ENCODE measurements at regions not wholly inside any gene's neighbourhood (a gene's known extent, or its start where the extent isn't known, plus 50 kb on each side); places are given as distances from the start of the nearest gene placed in this dataset.

- no peaks in the 10 kb centered on the region for H3K9me3 Mint-ChIP-seq
- H3K27me3 Mint-ChIP-seq: peaks cover 25 to 43% of the 10 kb centered on the region in 2 donors
- ATAC-seq (replicated peaks): no peak
- H3K4me3 Mint-ChIP-seq: no peak overlapping the region
- H3K36me3 Mint-ChIP-seq (ENCODE audit: insufficient read depth): no peaks in the 10 kb centered on the region
- H3K27ac Mint-ChIP-seq: no peak overlapping the region
- no peak for DNase-seq
- no peaks in the 10 kb centered on the region for H3K4me1 Mint-ChIP-seq (ENCODE audit: low read depth in 2 of 2)
Observed at GRCh38 chr2:126790987-126791780, 107.5 kb upstream of the TEX51 start.

- Mint-ChIP-seq H3K27me3 (peaks cover 31 to 48% of the 10 kb centered on the region in 2 donors), H3K9me3 (no peaks in the 10 kb centered on the region), H3K4me3 (no peak overlapping the region), H3K36me3 (ENCODE audit: insufficient read depth) (no peaks in the 10 kb centered on the region), H3K4me1 (ENCODE audit: low read depth in 2 of 2) (no peaks in the 10 kb centered on the region), H3K27ac (no peak overlapping the region)
- ATAC-seq (replicated peaks) (no peak), DNase-seq (no peak)
Observed at GRCh38 chr2:126792186-126792585, 106.5 kb upstream of the TEX51 start.

DNA sequence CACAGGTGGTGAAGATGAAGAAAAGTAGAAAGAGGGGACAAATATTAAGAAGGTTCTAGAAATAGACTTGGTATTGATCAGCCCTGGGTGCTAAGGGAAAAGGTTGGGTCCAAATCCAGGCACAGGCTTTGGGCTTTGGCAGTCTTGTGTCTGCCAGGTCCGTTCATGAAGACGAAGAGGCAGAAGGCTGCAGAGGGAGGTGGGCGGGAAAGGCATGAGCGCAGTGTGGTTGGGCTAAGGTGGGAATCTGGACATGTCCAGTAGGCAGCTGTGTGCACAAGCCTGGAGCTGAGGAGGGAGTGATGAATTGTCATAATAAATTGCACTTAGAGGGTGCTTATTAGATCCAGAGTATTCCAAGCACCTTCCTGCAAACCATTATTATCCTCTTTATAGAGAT, 105.7 kb upstream of the TEX51 start:
- Mint-ChIP-seq H3K27ac (no peak overlapping the region), H3K27me3 (peaks cover 37 to 56% of the 10 kb centered on the region in 2 donors), H3K4me3 (no peak overlapping the region), H3K9me3 (no peaks in the 10 kb centered on the region), H3K4me1 (ENCODE audit: low read depth in 2 of 2) (no peaks in the 10 kb centered on the region), H3K36me3 (ENCODE audit: insufficient read depth) (no peaks in the 10 kb centered on the region)
- no peak for ATAC-seq (replicated peaks)
- no peak for DNase-seq

DNA sequence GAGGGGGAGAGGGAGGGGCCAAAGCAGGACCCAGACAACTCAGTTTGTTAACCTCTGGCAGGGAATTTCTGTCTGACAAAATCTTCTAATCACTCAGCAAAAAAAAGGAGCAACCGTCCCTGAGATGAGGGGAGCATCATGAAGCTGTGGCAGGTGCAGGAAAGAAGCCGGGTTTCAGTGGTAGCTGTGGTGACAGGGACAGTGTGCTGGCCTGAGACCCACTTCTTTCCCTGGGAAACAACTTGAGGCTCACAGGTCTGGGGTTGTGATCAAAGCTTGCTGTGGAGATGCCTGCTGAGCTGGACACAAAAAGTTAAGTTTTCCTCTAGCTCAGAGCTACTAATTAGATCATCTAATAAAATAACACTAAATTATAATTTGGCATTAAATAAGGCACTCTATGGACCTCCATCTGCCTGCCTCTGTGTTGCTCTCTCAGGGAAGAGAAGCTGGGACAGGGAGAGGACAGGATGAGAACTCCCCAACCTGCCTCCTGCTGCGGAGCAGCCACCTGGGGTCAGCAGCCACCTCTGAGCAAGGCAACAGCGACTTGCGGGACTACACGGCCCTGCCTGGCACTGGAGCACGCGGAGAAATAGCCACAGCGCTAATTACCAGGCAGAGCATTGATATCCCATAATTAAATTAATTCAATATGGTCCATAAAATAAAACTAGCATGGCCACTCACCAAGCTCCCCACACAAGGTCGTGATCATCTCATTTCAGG, 104.6 kb upstream of the TEX51 start:
- no peak for DNase-seq
- no peaks in the 10 kb centered on the region for H3K9me3 Mint-ChIP-seq

GRCh38 chr2:126795656-126796055, 103.0 kb upstream of the TEX51 start:
- Mint-ChIP-seq H3K27ac (no peak overlapping the region), H3K9me3 (no peaks in the 10 kb centered on the region), H3K27me3 (peaks cover 43 to 73% of the 10 kb centered on the region in 2 donors), H3K4me1 (ENCODE audit: low read depth in 2 of 2) (no peaks in the 10 kb centered on the region), H3K4me3 (no peak overlapping the region), H3K36me3 (ENCODE audit: insufficient read depth) (no peaks in the 10 kb centered on the region)
- no peak for DNase-seq
- ATAC-seq (replicated peaks): no peak

More for the DNA sequence above, 104.6 kb upstream of the TEX51 start:
- H3K27ac Mint-ChIP-seq: no peak overlapping the region
- H3K27me3 Mint-ChIP-seq: peaks cover 40 to 67% of the 10 kb centered on the region in 2 donors
- H3K36me3 Mint-ChIP-seq (ENCODE audit: insufficient read depth): no peaks in the 10 kb centered on the region
- no peak overlapping the region for H3K4me3 Mint-ChIP-seq
- H3K4me1 Mint-ChIP-seq (ENCODE audit: low read depth in 2 of 2): no peaks in the 10 kb centered on the region
- no peak for ATAC-seq (replicated peaks)

DNA sequence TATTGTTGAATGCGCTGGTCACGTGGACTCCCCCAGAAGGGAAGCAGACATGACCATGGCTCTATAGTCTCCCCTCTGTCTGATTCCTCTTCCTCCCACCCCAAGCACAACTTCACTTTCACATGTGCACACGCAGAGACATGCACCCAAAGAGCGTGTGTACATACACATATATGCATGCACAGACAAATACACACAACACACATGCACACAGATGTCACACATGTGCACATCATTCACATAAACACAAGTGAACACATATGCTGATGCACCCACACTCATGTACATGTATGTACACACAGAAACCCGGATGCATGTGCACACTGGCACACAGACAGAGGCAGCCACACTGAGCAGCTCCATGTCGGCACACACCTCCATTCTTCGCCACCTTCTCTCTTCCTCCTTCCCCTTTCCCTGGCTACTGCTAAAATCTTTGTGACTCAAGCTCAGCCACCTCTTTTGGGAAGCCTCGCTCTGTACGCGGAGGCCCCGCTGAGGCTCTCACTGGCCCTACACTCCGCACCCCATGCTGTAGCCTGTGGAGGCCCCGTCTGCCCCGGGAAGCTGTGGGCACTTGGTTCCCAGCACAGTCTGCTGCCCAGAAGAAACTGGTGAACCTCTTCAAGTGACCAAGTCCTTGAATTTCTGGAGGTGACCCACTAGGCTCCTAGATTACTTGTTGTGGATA, 101.6 kb upstream of the TEX51 start:
- H3K36me3 Mint-ChIP-seq (ENCODE audit: insufficient read depth): no peaks in the 10 kb centered on the region
- no peak for DNase-seq
- no peaks in the 10 kb centered on the region for H3K9me3 Mint-ChIP-seq
- no peaks in the 10 kb centered on the region for H3K4me1 Mint-ChIP-seq (ENCODE audit: low read depth in 2 of 2)
- no peak overlapping the region for H3K4me3 Mint-ChIP-seq
- no peak overlapping the region for H3K27ac Mint-ChIP-seq
- ATAC-seq (replicated peaks): no peak
- H3K27me3 Mint-ChIP-seq: peaks cover 42 to 60% of the 10 kb centered on the region in 2 donors

GRCh38 chr2:126797622-126798275, 100.9 kb upstream of the TEX51 start:
- no peak overlapping the region for H3K27ac Mint-ChIP-seq
- H3K36me3 Mint-ChIP-seq (ENCODE audit: insufficient read depth): no peaks in the 10 kb centered on the region

GRCh38 chr2:126798276-126799140, 100.2 kb upstream of the TEX51 start:
- H3K9me3 Mint-ChIP-seq: no peaks in the 10 kb centered on the region
- no peaks in the 10 kb centered on the region for H3K36me3 Mint-ChIP-seq (ENCODE audit: insufficient read depth)
- H3K27ac Mint-ChIP-seq: no peak overlapping the region
- peaks cover 31 to 46% of the 10 kb centered on the region in 2 donors for H3K27me3 Mint-ChIP-seq
- no peaks in the 10 kb centered on the region for H3K4me1 Mint-ChIP-seq (ENCODE audit: low read depth in 2 of 2)
- ATAC-seq (replicated peaks): no peak
- H3K4me3 Mint-ChIP-seq: no peak overlapping the region
- no peak for DNase-seq

More at GRCh38 chr2:126797622-126798275, 100.9 kb upstream of the TEX51 start:
- peaks cover 39 to 53% of the 10 kb centered on the region in 2 donors for H3K27me3 Mint-ChIP-seq
- no peaks in the 10 kb centered on the region for H3K4me1 Mint-ChIP-seq (ENCODE audit: low read depth in 2 of 2)
- H3K9me3 Mint-ChIP-seq: no peaks in the 10 kb centered on the region
- DNase-seq (no peak), ATAC-seq (replicated peaks) (no peak)
- H3K4me3 Mint-ChIP-seq: no peak overlapping the region

- no peak for ATAC-seq (replicated peaks)
- Mint-ChIP-seq H3K4me1 (ENCODE audit: low read depth in 2 of 2) (no peaks in the 10 kb centered on the region), H3K27me3 (peaks cover 29 to 47% of the 10 kb centered on the region in 2 donors), H3K27ac (no peak overlapping the region), H3K9me3 (no peaks in the 10 kb centered on the region), H3K36me3 (ENCODE audit: insufficient read depth) (no peaks in the 10 kb centered on the region), H3K4me3 (no peak overlapping the region)
- no peak for DNase-seq
Observed at GRCh38 chr2:126799301-126799700, 99.4 kb upstream of the TEX51 start.

DNA sequence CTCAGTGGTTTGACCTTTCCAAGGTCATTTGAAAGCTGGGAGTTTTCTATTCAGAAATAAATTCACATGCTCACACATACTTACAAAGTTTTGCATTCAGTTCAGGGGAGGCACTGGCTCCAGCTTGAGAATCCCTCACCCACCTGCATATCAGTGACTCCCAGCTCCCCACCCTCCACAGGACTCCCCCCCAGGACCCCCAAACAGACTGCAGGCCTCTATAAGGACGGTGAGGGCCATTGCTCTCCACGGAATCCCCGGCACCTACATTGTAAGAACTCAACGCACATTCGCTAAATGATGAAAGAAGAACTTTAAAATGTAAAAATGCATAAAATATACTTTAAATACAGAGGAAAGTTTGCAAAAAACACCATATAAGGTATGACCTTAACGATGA, 97.2 kb upstream of the TEX51 start:
- ATAC-seq (replicated peaks) (no peak), DNase-seq (no peak)
- Mint-ChIP-seq H3K4me1 (ENCODE audit: low read depth in 2 of 2) (no peaks in the 10 kb centered on the region), H3K27ac (no peak overlapping the region), H3K4me3 (no peak overlapping the region), H3K27me3 (peaks cover 24 to 39% of the 10 kb centered on the region in 2 donors), H3K9me3 (no peaks in the 10 kb centered on the region), H3K36me3 (ENCODE audit: insufficient read depth) (no peaks in the 10 kb centered on the region)

GRCh38 chr2:126802316-126802715, 96.4 kb upstream of the TEX51 start:
- Mint-ChIP-seq H3K4me3 (no peak overlapping the region), H3K9me3 (peaks cover 0 to 4% of the 10 kb centered on the region in 2 donors), H3K36me3 (ENCODE audit: insufficient read depth) (no peaks in the 10 kb centered on the region), H3K4me1 (ENCODE audit: low read depth in 2 of 2) (no peaks in the 10 kb centered on the region), H3K27ac (no peak overlapping the region), H3K27me3 (peaks cover 20 to 39% of the 10 kb centered on the region in 2 donors)
- no peak for DNase-seq
- no peak for ATAC-seq (replicated peaks)

GRCh38 chr2:126802774-126803433, 95.8 kb upstream of the TEX51 start:
- ATAC-seq (replicated peaks) (no peak), DNase-seq (no peak)
- no peaks in the 10 kb centered on the region for H3K36me3 Mint-ChIP-seq (ENCODE audit: insufficient read depth)
- H3K4me3 Mint-ChIP-seq: no peak overlapping the region
- no peak overlapping the region for H3K27ac Mint-ChIP-seq
- no peaks in the 10 kb centered on the region for H3K4me1 Mint-ChIP-seq (ENCODE audit: low read depth in 2 of 2)
- peaks cover 0 to 7% of the 10 kb centered on the region in 2 donors for H3K9me3 Mint-ChIP-seq
- peaks cover 21 to 39% of the 10 kb centered on the region in 2 donors for H3K27me3 Mint-ChIP-seq

All from effector memory CD8-positive, alpha-beta T cell (primary cell).